Stimulated activated CD4-positive, alpha-beta T cell treated with anti-CD3 and anti-CD28 coated beads, Interleukin-12 subunit alpha, Interleukin-12 subunit beta, amount 100 ng/mL, for 24 hours (primary cell): ENCODE measurements at regions not wholly inside any gene's neighbourhood (a gene's known extent, or its start where the extent isn't known, plus 50 kb on each side); places are given as distances from the start of the nearest gene placed in this dataset.

Experiments
- DNase-seq, 2 experiments: peaks; one replicate each; pipeline ENCODE4 v3.0.0-alpha.2; 2020; ENCODE audit warnings: low read depth in 2 of 2

- DNase-seq = no peak
Measured at GRCh38 chr6:40973304-40973703, 65.7 kb downstream of the UNC5CL start.

GRCh38 chr6:40972814-40973213, 66.2 kb downstream of the UNC5CL start:
- DNase-seq = no peak

- DNase-seq = no peak
Measured at GRCh38 chr6:40972190-40972589, 66.8 kb downstream of the UNC5CL start.

GRCh38 chr6:40968620-40969164, 70.3 kb downstream of the UNC5CL start:
- DNase-seq = no peak

- DNase-seq = no peak
Measured at GRCh38 chr6:40966860-40967259, 72.2 kb downstream of the UNC5CL start.

- no peak for DNase-seq
Measured at GRCh38 chr6:40965046-40965445, 74.0 kb downstream of the UNC5CL start.

GRCh38 chr6:40963019-40963418, 76.0 kb downstream of the UNC5CL start:
- no peak for DNase-seq

- no peak for DNase-seq
Measured at GRCh38 chr6:40962241-40962640, 76.8 kb downstream of the UNC5CL start.

GRCh38 chr6:40961831-40962230, 77.2 kb downstream of the UNC5CL start:
- DNase-seq = no peak

GRCh38 chr6:40960742-40961430, 78.1 kb downstream of the UNC5CL start:
- DNase-seq = no peak

- DNase-seq = no peak
Measured at GRCh38 chr6:40959781-40960327, 79.2 kb downstream of the UNC5CL start.

- no peak for DNase-seq
Measured at GRCh38 chr6:40958738-40959137, 80.3 kb downstream of the UNC5CL start.

- no peak for DNase-seq
Measured at GRCh38 chr6:40957616-40958492, 81.2 kb downstream of the UNC5CL start.

GRCh38 chr6:40956936-40957335, 82.1 kb downstream of the UNC5CL start:
- DNase-seq = no peak

GRCh38 chr6:40955178-40955545, 83.9 kb downstream of the UNC5CL start:
- no peak for DNase-seq

- no peak for DNase-seq
Measured at GRCh38 chr6:40954446-40955177, 84.4 kb downstream of the UNC5CL start.

GRCh38 chr6:40953486-40953885, 85.5 kb downstream of the UNC5CL start:
- DNase-seq = no peak

GRCh38 chr6:40950986-40951698, 87.9 kb downstream of the UNC5CL start:
- DNase-seq = no peak

GRCh38 chr6:40948570-40948969, 90.5 kb downstream of the UNC5CL start:
- DNase-seq = no peak

- no peak for DNase-seq
Measured at GRCh38 chr6:40947876-40948526, 91.0 kb downstream of the UNC5CL start.
